HG03457 (cell line): ENCODE measurements at regions not wholly inside any gene's neighbourhood (a gene's known extent, or its start where the extent isn't known, plus 50 kb on each side); places are given as distances from the start of the nearest gene placed in this dataset.

ENCODE experiments used
- ATAC-seq: cut with Tn5 transposase; IDR thresholded peaks from one replicate; pipeline ENCODE4 v1.9.1; 2021; ENCODE audit warnings: moderate number of reproducible peaks; ENCODE audit not compliant: unreplicated experiment

GRCh38 chr22:25365491-25366261, 146.2 kb downstream of the CRYBB2 start:
- no peak for ATAC-seq

GRCh38 chr22:25366408-25366807, 147.0 kb downstream of the CRYBB2 start:
- ATAC-seq: no peak

GRCh38 chr22:25366876-25367466, 147.5 kb downstream of the CRYBB2 start:
- no peak for ATAC-seq

- no peak for ATAC-seq
These were observed 148.3 kb downstream of the CRYBB2 start for GRCh38 chr22:25367756-25368155.

GRCh38 chr22:25368271-25368670, 148.8 kb downstream of the CRYBB2 start:
- ATAC-seq: no peak

- ATAC-seq: no peak
These were observed 149.6 kb downstream of the CRYBB2 start for GRCh38 chr22:25369041-25369440.

GRCh38 chr22:25370322-25370721, 150.9 kb downstream of the CRYBB2 start:
- no peak for ATAC-seq

- ATAC-seq: no peak
These were observed 152.7 kb downstream of the CRYBB2 start for GRCh38 chr22:25372000-25372595.

- no peak for ATAC-seq
These were observed 154.5 kb downstream of the CRYBB2 start for GRCh38 chr22:25373961-25374360.

- no peak for ATAC-seq
These were observed 155.4 kb downstream of the CRYBB2 start for GRCh38 chr22:25374869-25375268.

- no peak for ATAC-seq
These were observed 156.2 kb downstream of the CRYBB2 start for GRCh38 chr22:25375683-25376082.

GRCh38 chr22:25377699-25378098, 158.3 kb downstream of the CRYBB2 start:
- no peak for ATAC-seq

GRCh38 chr22:25380122-25380747, 160.8 kb downstream of the CRYBB2 start:
- ATAC-seq: no peak

- no peak for ATAC-seq
These were observed 163.3 kb downstream of the CRYBB2 start for GRCh38 chr22:25382762-25383161.

- no peak for ATAC-seq
These were observed 163.9 kb downstream of the CRYBB2 start for GRCh38 chr22:25383278-25383820.

- no peak for ATAC-seq
These were observed 164.5 kb downstream of the CRYBB2 start for GRCh38 chr22:25383892-25384291.

GRCh38 chr22:25386538-25386884, 167.1 kb downstream of the CRYBB2 start:
- ATAC-seq: no peak

- ATAC-seq: no peak
These were observed 169.0 kb downstream of the CRYBB2 start for GRCh38 chr22:25388415-25388814.

- no peak for ATAC-seq
These were observed 169.6 kb downstream of the CRYBB2 start for GRCh38 chr22:25388866-25389540.

- ATAC-seq: no peak
These were observed 170.1 kb downstream of the CRYBB2 start for GRCh38 chr22:25389541-25389919.
